ENCODE measurements at regions not wholly inside any gene's neighbourhood (a gene's known extent, or its start where the extent isn't known, plus 50 kb on each side); places are given as distances from the start of the nearest gene placed in this dataset.

DNA sequence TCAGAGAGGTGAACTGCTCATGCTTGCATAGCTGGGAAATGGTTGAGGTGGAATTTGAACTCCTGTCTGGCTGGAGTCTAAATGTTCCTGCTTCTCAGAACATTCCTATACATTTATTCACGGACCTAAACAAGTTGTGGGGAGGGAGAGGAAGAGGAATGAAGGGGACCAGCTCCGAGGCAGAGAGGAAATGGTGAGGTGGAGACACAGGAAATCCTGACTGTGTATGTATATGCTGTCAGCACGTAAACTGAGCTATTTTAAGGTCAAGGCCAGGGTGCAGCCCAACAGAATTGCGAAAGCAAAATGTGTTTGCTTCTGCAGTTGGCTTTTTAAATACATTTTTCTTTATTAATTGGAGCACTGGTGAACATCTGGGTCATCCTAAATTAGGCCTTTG lies 74.1 kb upstream of the POMGNT2 start:
- DNase-seq (ENCODE audit: low spot score): no peak

GRCh38 chr3:43178891-43179366 lies 73.0 kb upstream of the POMGNT2 start:
- DNase-seq (ENCODE audit: low spot score): no peak

DNA sequence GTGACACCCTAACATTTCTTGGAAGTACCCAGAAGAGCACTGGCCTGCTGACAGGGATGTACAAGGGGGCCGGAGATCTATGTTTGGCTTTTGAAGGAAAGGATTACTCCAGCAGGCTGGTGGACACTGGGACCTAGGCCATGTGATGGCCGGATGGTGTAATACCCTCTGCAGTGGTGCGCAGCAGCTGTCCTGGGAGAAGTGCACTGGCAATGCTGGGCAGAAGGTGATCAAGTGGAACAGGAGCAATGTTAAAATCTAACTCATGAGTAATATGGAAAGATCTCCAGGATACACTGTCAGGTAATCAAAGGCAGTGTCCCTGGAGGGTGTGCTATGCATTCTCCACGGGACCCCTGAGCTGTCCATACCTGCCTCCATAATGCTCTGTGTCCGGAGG lies 71.2 kb upstream of the POMGNT2 start:
- DNase-seq (ENCODE audit: low spot score): no peak

- no peak for DNase-seq (ENCODE audit: low spot score)
These were observed 70.8 kb upstream of the POMGNT2 start for GRCh38 chr3:43176666-43177065.

- no peak for DNase-seq (ENCODE audit: low spot score)
These were observed 69.7 kb upstream of the POMGNT2 start for GRCh38 chr3:43175541-43175940.

- DNase-seq (ENCODE audit: low spot score): no peak
These were observed 68.1 kb upstream of the POMGNT2 start for GRCh38 chr3:43173949-43174348.

- no peak for DNase-seq (ENCODE audit: low spot score)
These were observed 65.9 kb upstream of the POMGNT2 start for GRCh38 chr3:43171748-43172147.

- DNase-seq (ENCODE audit: low spot score): no peak
These were observed 64.7 kb upstream of the POMGNT2 start for GRCh38 chr3:43170553-43170952.

- no peak for DNase-seq (ENCODE audit: low spot score)
These were observed 64.1 kb upstream of the POMGNT2 start for GRCh38 chr3:43169987-43170386.

DNA sequence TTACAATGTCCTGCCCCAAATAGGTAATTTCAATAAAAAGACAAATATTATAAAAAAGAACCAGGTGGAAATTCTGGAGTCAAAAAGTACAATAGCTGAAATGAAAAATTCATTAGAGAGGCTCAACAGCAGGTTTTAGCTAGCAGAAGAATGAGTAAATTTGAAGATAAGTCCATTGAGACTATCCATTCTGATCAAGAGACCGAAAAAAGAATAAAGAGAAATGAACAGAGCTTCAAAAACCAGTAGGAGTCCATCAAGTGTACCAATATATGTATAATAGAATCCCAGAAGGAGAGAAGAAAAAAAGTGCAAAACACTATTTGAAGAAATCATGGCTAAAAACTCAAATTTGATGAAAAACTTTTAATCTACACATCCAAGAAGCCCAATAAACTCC lies 60.5 kb upstream of the POMGNT2 start:
- no peak for DNase-seq (ENCODE audit: low spot score)

GRCh38 chr3:43165786-43166185 lies 59.9 kb upstream of the POMGNT2 start:
- DNase-seq (ENCODE audit: low spot score): no peak

GRCh38 chr3:43163895-43164493 lies 58.1 kb upstream of the POMGNT2 start:
- DNase-seq (ENCODE audit: low spot score): no peak

GRCh38 chr3:43162230-43163084 lies 56.6 kb upstream of the POMGNT2 start:
- peak; percentile 41 for DNase-seq (ENCODE audit: low spot score)

GRCh38 chr3:43161684-43162229 lies 55.9 kb upstream of the POMGNT2 start:
- DNase-seq (ENCODE audit: low spot score): peak; percentile 26

- no peak for DNase-seq (ENCODE audit: low spot score)
These were observed 54.8 kb upstream of the POMGNT2 start for GRCh38 chr3:43160664-43161063.

GRCh38 chr3:43159876-43160255 lies 54.0 kb upstream of the POMGNT2 start:
- DNase-seq (ENCODE audit: low spot score): no peak

GRCh38 chr3:43159131-43159875 lies 53.4 kb upstream of the POMGNT2 start:
- no peak for DNase-seq (ENCODE audit: low spot score)

DNA sequence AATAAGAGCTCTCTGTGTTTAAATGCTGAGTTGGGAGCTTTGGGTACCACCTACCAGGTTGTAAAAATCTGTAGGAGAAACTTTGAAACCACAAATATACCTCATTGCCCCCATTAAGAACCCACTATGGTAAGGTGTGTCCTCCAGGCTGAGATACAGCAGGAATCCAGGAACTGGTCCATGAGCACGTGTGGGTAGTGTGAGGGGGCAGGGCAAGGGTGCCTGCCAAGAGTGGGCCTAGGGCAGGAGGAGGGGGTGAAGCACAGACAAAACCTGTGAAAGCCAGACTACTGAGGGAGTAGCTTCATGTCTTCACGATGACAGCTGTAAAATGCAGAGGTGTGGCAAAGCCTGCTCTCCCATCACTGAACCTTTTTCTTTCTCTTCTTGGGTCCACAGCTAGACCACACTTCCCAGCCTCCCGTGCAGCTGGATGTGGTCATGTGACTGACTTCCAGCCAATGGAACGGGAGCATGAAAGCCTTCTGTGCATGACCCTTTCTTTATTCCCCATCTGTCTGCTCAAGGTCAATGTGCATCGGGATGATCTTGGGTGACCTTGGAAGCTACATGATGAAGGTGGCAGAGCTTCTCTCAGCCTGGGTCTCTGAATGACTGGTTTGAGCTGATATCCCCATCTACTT lies 51.1 kb upstream of the POMGNT2 start:
- no peak for DNase-seq (ENCODE audit: low spot score)

- DNase-seq (ENCODE audit: low spot score): peak; percentile 81
These were observed 49.7 kb upstream of the POMGNT2 start for GRCh38 chr3:43155464-43156121.
